RKO (cell line): ENCODE measurements at regions not wholly inside any gene's neighbourhood (a gene's known extent, or its start where the extent isn't known, plus 50 kb on each side); places are given as distances from the start of the nearest gene placed in this dataset.
"Not testable (repeated sequence)": the region's sequence is repeated elsewhere in the genome, so short reads cannot be mapped to it uniquely, and the experiment has no call there.

Source experiments
- DNase-seq: peaks from one replicate; pipeline ENCODE4 v3.0.0-alpha.2; 2016; ENCODE audit warnings: low spot score

DNA sequence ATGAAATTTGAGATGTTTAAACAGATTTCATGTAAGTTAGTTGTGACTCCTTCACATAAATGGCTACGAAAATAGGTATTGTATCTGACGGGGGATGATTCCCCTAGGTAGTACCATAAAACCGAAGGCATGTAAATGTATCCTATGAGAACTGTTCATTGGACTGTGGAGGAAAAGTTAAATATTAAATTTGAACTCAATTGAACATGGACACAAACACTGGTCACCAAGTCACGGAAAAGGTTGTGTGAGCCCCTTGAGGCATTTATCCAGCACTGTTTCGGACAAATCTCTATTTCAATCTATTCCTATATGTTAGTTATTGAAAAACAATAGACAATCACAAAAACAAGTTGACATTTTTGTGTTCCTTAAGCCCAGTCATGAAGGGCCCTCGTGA, 1014.3 kb upstream of the NOVA1 start:
- no peak for DNase-seq

DNA sequence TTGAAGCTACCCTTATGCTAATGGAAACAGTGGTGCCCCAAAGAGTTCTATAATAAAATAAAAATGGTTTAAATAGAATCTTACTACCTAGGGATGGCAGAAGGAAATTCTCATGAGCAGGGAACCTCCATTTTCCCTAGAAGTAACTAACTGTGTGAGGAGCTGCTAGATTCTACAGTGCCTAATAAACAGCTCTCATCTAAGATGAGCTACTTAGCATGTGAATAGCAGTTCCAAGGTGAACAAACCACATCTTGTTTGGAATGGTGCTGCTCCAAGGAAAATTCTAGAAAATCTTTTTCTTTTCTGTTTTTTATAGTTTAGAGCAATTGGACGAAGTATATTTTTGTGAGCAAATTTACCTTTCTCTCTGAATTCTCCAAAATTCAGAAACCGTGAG, 1015.3 kb upstream of the NOVA1 start:
- no peak for DNase-seq

- DNase-seq = no peak
Measured at GRCh38 chr14:27623782-27624181, 1025.9 kb upstream of the NOVA1 start.

DNA sequence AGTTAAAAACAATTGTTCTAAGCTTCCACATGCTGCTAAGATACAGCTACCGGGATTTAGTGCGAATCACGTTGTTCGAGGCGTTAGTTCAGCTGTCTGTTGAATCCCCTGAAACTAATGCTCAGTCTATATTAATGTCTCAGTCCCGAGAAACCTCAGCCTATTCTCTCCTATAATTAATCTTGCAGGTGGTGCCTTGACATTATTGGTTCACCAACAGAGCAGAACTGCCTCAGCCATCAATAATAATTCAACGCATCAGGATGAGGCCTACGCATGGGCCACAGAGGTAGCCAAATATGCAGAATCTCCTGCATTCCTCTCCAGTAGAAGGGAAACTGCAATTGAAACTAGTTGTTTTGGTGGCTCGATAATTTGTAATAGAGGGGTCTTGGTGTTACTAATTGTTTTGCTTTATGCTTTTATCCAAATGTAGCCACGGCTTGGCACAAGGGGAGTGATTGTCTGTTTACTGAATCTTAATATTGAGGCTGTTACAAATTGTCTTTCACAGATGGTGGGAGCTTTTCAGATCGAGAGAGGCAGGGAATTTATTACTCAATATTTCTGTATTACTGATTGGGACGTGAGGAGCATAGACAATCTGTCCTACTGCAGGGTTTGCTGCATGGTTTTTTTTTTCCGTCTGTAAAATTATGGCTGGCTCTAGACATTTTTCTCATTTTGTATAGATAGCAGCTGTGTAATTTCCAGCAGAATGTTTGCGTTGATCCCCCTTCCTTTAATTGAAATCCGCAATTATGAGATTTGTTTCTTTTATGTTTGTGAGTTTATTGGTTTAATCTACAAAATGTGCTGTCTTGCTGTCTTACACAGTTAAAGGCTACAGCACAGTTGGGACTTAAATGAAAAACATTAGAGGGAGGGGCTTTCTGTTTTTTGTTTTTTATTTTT, 1036.5 kb upstream of the NOVA1 start:
- DNase-seq = no peak

DNA sequence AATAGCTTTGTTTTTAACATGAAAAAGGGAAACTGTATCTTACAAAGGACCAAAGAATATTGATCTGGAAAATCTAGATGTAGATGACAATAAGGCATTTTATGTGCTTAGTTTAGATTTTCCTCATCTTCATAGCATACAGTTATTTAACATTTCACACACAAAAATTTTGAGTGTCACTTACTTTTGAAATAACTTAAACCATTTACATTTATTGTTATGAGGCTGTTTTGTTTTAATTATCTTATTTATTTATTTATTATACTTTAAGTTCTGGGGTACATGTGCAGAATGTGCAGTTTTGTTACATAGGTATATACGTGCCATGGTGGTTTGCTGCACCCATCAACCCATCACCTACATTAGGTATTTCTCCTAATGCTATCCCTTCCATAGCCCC, 1042.9 kb upstream of the NOVA1 start:
- DNase-seq = not testable (repeated sequence)

DNA sequence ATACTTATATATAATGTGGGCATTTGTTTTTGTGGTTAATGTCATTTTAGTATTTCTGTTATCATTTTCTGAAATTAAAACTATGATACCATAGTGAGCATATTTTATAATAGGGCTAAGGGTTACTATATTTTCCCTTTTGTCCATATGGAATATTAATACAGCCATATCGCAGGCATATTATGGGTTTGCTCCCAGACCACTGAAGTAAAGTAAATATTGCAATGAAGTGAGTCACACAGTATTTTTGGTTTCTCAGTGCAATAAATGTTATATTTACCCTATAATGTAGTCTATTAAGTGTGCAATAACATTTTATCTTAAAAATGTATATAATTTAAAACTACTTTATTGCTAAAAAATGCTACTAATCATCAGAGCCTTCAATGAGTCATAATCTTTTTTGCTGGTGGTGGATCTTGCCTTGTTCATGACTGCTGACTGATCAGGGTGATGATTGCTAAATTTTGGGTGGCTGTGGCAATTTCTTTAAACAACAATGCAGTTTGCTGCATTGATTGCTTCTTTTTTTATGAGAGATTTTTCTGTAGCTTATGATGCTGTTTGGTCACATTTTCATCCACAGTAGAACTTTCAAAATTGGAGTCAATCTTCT, 1044.5 kb upstream of the NOVA1 start:
- DNase-seq = no peak

- no peak for DNase-seq
Measured at GRCh38 chr14:27660683-27661082, 1062.8 kb upstream of the NOVA1 start.

DNA sequence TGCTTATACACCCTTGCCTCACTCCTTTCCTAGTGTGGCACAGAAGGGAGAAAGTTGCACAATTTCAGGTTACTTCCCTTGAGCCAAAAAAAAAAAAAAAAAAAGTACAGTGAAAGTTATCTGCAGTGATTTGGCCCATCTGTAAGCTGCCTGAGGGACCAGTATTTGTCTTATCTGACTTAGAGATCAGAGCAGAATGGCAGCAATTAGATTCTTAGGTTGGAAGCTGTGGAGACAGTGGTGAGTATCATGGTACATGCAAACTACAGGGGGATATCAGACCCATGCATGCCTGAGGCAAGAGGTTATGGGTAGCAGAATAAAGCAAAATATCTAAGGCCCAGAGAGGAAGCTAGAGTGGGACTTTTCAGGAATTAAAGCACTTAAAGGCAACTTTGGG, 1070.7 kb upstream of the NOVA1 start:
- no peak for DNase-seq

DNA sequence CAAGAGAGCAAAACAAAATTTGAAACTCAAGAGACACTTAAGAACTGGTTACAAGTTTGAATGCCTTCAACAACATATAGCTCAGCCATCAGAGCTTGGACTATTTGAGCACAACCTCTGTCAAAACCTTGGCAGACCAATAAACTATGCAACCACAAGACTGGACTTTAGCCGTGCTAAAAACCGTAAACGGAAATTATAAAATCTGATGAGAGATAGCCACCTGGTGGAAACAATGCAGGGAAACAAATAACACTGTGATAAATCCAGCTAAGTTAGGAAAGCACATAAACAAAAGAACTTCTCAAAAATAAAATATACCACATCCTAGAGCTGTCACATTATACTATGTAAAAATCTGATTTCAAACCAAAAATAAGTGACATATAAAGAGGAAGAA, 1074.2 kb upstream of the NOVA1 start:
- DNase-seq = no peak

GRCh38 chr14:27672811-27673737, 1075.2 kb upstream of the NOVA1 start:
- DNase-seq = not testable (repeated sequence)

DNA sequence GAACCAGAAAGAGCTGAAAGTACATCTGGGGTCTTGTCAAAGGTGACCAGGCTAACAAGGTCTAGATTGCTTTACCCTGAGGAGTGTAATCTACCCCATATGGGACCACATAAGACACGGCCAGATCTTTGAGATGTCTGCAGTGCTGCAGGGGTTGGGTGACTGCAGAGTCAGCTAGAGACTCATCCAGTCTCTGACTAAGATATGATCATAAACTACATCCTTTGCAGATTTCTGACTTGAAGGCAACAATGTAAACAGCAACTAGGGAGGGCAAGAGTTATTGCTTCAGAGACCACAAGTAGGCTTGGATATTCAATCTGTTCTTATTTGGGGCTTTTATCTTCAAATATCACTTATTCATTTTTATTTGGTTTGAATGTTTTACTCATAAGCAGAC, 1080.5 kb upstream of the FOXG1 start:
- DNase-seq = peak; percentile 35

- DNase-seq = no peak
Measured at GRCh38 chr14:27688841-27689444, 1077.6 kb upstream of the FOXG1 start.

- no peak for DNase-seq
Measured at GRCh38 chr14:27712364-27712763, 1054.2 kb upstream of the FOXG1 start.

- DNase-seq = no peak
Measured at GRCh38 chr14:27715561-27715960, 1051.0 kb upstream of the FOXG1 start.

DNA sequence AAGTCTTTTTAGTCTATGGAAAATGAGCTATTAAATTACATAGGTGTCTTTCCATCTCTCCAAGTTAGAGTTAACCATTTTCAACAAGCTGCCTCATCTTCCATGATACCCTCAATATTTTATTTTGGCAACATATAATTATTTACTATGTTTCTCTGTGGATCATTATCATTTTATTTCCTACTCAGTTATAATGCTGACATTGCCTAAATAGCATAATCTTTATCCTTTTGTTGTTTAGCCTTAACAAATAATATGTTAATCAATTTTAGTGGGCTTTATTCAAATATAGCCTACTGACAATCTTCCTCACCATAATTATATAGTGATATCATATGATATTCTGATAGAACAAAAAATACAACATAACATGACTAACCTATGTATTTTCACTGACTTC, 1044.8 kb upstream of the FOXG1 start:
- DNase-seq = no peak

DNA sequence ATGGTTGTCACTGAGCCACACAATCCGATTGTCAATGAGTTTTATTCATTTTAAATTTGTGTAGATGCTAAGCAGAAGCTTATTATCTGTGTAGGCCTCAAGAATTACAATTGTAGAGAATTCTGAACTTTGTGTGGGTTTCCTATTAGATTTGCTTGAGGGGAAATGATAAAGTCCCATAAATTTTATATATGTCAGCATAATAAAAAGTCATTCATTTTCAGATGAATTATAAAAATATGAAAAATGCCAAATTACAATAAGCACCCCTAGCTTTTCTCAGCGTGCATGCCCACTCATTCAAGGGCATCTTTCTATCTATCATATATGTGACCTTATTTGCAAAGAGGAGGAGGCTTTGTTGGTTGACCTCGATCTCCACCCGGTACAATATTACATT, 1041.1 kb upstream of the FOXG1 start:
- no peak for DNase-seq

GRCh38 chr14:27727251-27727770, 1039.3 kb upstream of the FOXG1 start:
- DNase-seq = no peak

- no peak for DNase-seq
Measured at GRCh38 chr14:27730204-27730603, 1036.4 kb upstream of the FOXG1 start.

GRCh38 chr14:27739657-27740156, 1026.9 kb upstream of the FOXG1 start:
- no peak for DNase-seq

- no peak for DNase-seq
Measured at GRCh38 chr14:27750114-27750513, 1016.5 kb upstream of the FOXG1 start.

GRCh38 chr14:27757642-27758041, 1008.9 kb upstream of the FOXG1 start:
- DNase-seq = not testable (repeated sequence)

DNA sequence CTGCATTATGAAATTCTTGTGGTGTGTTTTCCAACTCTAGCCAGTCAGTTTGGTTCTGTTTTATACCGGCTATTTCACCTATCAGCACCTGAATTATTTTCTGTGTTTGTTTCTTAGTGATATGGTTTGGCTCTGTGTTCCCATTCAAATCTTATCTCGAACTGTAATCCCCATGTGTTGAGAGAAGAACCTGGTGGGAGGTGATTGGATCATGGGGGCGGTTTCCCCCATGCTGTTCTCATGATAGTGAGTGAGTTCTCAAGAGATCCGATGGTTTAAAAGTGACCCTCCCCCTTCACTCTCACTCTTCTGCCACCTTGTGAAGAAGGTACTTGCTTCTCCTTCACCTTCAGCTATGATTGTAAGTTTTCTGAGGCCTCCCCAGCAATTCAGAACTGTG, 1006.2 kb upstream of the FOXG1 start:
- DNase-seq = not testable (repeated sequence)
